ENCODE measurements at regions not wholly inside any gene's neighbourhood (a gene's known extent, or its start where the extent isn't known, plus 50 kb on each side); places are given as distances from the start of the nearest gene placed in this dataset.

- TF ChIP-seq RAD21 (IDR thresholded peaks at IDR 0.05; ENCODE audit: low read length) (no peak), FOSL2 (IDR thresholded peaks at IDR 0.05; ENCODE audit: borderline replicate concordance, low read depth) (no peak), USF1 (IDR thresholded peaks at IDR 0.05; ENCODE audit: borderline replicate concordance, low read depth) (no peak), REST (IDR thresholded peaks at IDR 0.05; ENCODE audit: low read depth, low read length) (no peak), POLR2AphosphoS5 (IDR thresholded peaks at IDR 0.05; ENCODE audit: low read depth, low read length) (no peak), FOXM1 (IDR thresholded peaks at IDR 0.05; ENCODE audit: low read depth) (no peak), CTCF (IDR thresholded peaks at IDR 0.05) (no peak), EZH2phosphoT487 (IDR thresholded peaks at IDR 0.05; ENCODE audit: borderline replicate concordance, low read depth) (no peak), EP300 (IDR thresholded peaks at IDR 0.05; ENCODE audit: borderline replicate concordance in 1 of 2, low read depth in 1 of 2, low read length in 1 of 2) (no peak), CHD2 (IDR thresholded peaks at IDR 0.05; ENCODE audit: low read length, partially characterized antibody) (no peak), SIN3A (IDR thresholded peaks at IDR 0.05; ENCODE audit: borderline replicate concordance, low read depth, low read length) (no peak), RXRA (IDR thresholded peaks at IDR 0.05; ENCODE audit: borderline replicate concordance, low read depth) (no peak), MAX (IDR thresholded peaks at IDR 0.05; ENCODE audit: low read depth) (no peak)
These were observed 82.4 kb downstream of the GADD45G start for GRCh38 chr9:89687188-89687587.

Data from SK-N-SH (cell line).